ENCODE measurements at regions not wholly inside any gene's neighbourhood (a gene's known extent, or its start where the extent isn't known, plus 50 kb on each side); places are given as distances from the start of the nearest gene placed in this dataset.

GRCh38 chr15:47551079-47551478 lies 166.2 kb upstream of the SEMA6D start:
- no peak overlapping the region for H3K27ac ChIP-seq (ENCODE audit: low read depth, low read length, poor library complexity, severe bottlenecking)
- no peak overlapping the region for H3K4me3 ChIP-seq (ENCODE audit: low read depth, low read length, poor library complexity, severe bottlenecking)
- H3K79me2 ChIP-seq (ENCODE audit: insufficient read depth, low read length), result no peaks in the 10 kb centered on the region
- no peaks in the 10 kb centered on the region for H3K9me2 ChIP-seq (ENCODE audit: low read depth, low read length)
- no peaks in the 10 kb centered on the region for H3K4me1 ChIP-seq (ENCODE audit: insufficient read depth, low read length, severe bottlenecking)
- no peak overlapping the region for H3K9ac ChIP-seq (ENCODE audit: low read length)
- no peaks in the 10 kb centered on the region for H3F3A ChIP-seq (ENCODE audit: insufficient read depth, low read length)
- no peak overlapping the region for H2AFZ ChIP-seq (ENCODE audit: low read length)
- no peaks in the 10 kb centered on the region for H3K36me3 ChIP-seq (ENCODE audit: insufficient read depth, low read length)
- H3K9me3 ChIP-seq (ENCODE audit: low read length), result no peaks in the 10 kb centered on the region
- no peaks in the 10 kb centered on the region for H3K27me3 ChIP-seq (ENCODE audit: insufficient read depth, low read length)
- H4K20me1 ChIP-seq (ENCODE audit: insufficient read depth, low read length), result no peaks in the 10 kb centered on the region
- TF ChIP-seq EZH2 (IDR thresholded peaks at IDR 0.05; ENCODE audit: borderline replicate concordance, low read length) (no peak), CTCF (IDR thresholded peaks at IDR 0.05; ENCODE audit: low read length) (peak; percentile 18; the same call in 1 of the 2 replicates)
- H3K4me2 ChIP-seq (ENCODE audit: low read length), result no peak overlapping the region

- Histone ChIP-seq H3F3A (ENCODE audit: insufficient read depth, low read length) (no peaks in the 10 kb centered on the region), H3K9me2 (ENCODE audit: low read depth, low read length) (no peaks in the 10 kb centered on the region), H3K4me3 (ENCODE audit: low read depth, low read length, poor library complexity, severe bottlenecking) (no peak overlapping the region), H3K79me2 (ENCODE audit: insufficient read depth, low read length) (no peaks in the 10 kb centered on the region), H3K36me3 (ENCODE audit: insufficient read depth, low read length) (no peaks in the 10 kb centered on the region), H3K27ac (ENCODE audit: low read depth, low read length, poor library complexity, severe bottlenecking) (no peak overlapping the region), H3K4me1 (ENCODE audit: insufficient read depth, low read length, severe bottlenecking) (no peaks in the 10 kb centered on the region), H2AFZ (ENCODE audit: low read length) (no peak overlapping the region), H3K9me3 (ENCODE audit: low read length) (no peaks in the 10 kb centered on the region), H4K20me1 (ENCODE audit: insufficient read depth, low read length) (no peaks in the 10 kb centered on the region), H3K9ac (ENCODE audit: low read length) (no peak overlapping the region), H3K27me3 (ENCODE audit: insufficient read depth, low read length) (no peaks in the 10 kb centered on the region), H3K4me2 (ENCODE audit: low read length) (no peak overlapping the region)
- TF ChIP-seq CTCF (IDR thresholded peaks at IDR 0.05; ENCODE audit: low read length), result no peak
- TF ChIP-seq EZH2 (IDR thresholded peaks at IDR 0.05; ENCODE audit: borderline replicate concordance, low read length), result no peak
Observed at GRCh38 chr15:47551546-47551945, 165.8 kb upstream of the SEMA6D start.

GRCh38 chr15:47552978-47553608 lies 164.2 kb upstream of the SEMA6D start:
- Histone ChIP-seq H2AFZ (ENCODE audit: low read length) (no peak overlapping the region), H3K36me3 (ENCODE audit: insufficient read depth, low read length) (no peaks in the 10 kb centered on the region), H3K4me1 (ENCODE audit: insufficient read depth, low read length, severe bottlenecking) (no peaks in the 10 kb centered on the region), H3K9ac (ENCODE audit: low read length) (no peak overlapping the region), H3K4me3 (ENCODE audit: low read depth, low read length, poor library complexity, severe bottlenecking) (no peak overlapping the region), H3K27me3 (ENCODE audit: insufficient read depth, low read length) (no peaks in the 10 kb centered on the region; the same call in 1 of the 2 replicates), H3K9me2 (ENCODE audit: low read depth, low read length) (no peaks in the 10 kb centered on the region), H3K27ac (ENCODE audit: low read depth, low read length, poor library complexity, severe bottlenecking) (no peak overlapping the region), H3K79me2 (ENCODE audit: insufficient read depth, low read length) (no peaks in the 10 kb centered on the region), H3K9me3 (ENCODE audit: low read length) (no peaks in the 10 kb centered on the region), H3F3A (ENCODE audit: insufficient read depth, low read length) (no peaks in the 10 kb centered on the region), H3K4me2 (ENCODE audit: low read length) (no peak overlapping the region), H4K20me1 (ENCODE audit: insufficient read depth, low read length) (no peaks in the 10 kb centered on the region)
- TF ChIP-seq EZH2 (IDR thresholded peaks at IDR 0.05; ENCODE audit: borderline replicate concordance, low read length) (no peak), CTCF (IDR thresholded peaks at IDR 0.05; ENCODE audit: low read length) (no peak)
